Osteoblast (primary cell): ENCODE measurements at regions not wholly inside any gene's neighbourhood (a gene's known extent, or its start where the extent isn't known, plus 50 kb on each side); places are given as distances from the start of the nearest gene placed in this dataset.
A peak's percentile ranks its signal among the peaks of the same experiment; 100 is the strongest.
"Not testable (repeated sequence)": the region's sequence is repeated elsewhere in the genome, so short reads cannot be mapped to it uniquely, and the experiment has no call there.

Source experiments
- DNase-seq: peaks from one replicate; pipeline ENCODE4 v3.0.0; 2011; ENCODE audit warnings: low spot score, mixed read lengths; ENCODE audit not compliant: insufficient read length; ENCODE audit errors: missing footprints
- H2AFZ ChIP-seq: 2 replicates; pipeline ENCODE4 v1.6.0; 2011; ENCODE audit warnings: mild to moderate bottlenecking, low read length
- H3K27ac ChIP-seq: 2 replicates; pipeline ENCODE4 v1.5.1; 2011; ENCODE audit warnings: mild to moderate bottlenecking, low read depth, low read length, moderate library complexity
- H3K27me3 ChIP-seq: 2 replicates; pipeline ENCODE4 v1.6.0; 2012; ENCODE audit warnings: mild to moderate bottlenecking, control low read depth, inconsistent platforms, low read length, moderate library complexity; ENCODE audit not compliant: insufficient read depth
- H3K36me3 ChIP-seq: 2 replicates; pipeline ENCODE4 v1.5.1; 2011; ENCODE audit warnings: mild to moderate bottlenecking, low read length, control low read depth, moderate library complexity; ENCODE audit not compliant: insufficient read depth
- H3K4me1 ChIP-seq: 2 replicates; pipeline ENCODE4 v1.5.1; 2011; ENCODE audit warnings: mild to moderate bottlenecking, low read length, control low read depth, moderate library complexity; ENCODE audit not compliant: insufficient read depth
- H3K4me2 ChIP-seq: 2 replicates; pipeline ENCODE4 v1.6.0; 2011; ENCODE audit warnings: mild to moderate bottlenecking, low read length; ENCODE audit not compliant: insufficient read depth
- H3K4me3 ChIP-seq: fragments of 200-600 bp; sonication (generic); 3 replicates; pipeline ENCODE4 v1.5.1; 2012; ENCODE audit warnings: mild to moderate bottlenecking, low read length, inconsistent platforms; ENCODE audit not compliant: insufficient read depth
- H3K79me2 ChIP-seq: 2 replicates; pipeline ENCODE4 v1.6.0; 2012; ENCODE audit warnings: mild to moderate bottlenecking, low read length, control low read depth, inconsistent platforms; ENCODE audit not compliant: insufficient read depth
- H3K9me3 ChIP-seq: 2 replicates; pipeline ENCODE4 v1.5.1; 2011; ENCODE audit warnings: low read depth, low read length, control low read depth
- H4K20me1 ChIP-seq: 2 replicates; pipeline ENCODE4 v1.6.0; 2012; ENCODE audit warnings: mild to moderate bottlenecking, low read length, control low read depth; ENCODE audit not compliant: insufficient read depth
- TF ChIP-seq, protein P1 (sequence below): IDR thresholded peaks from 2 replicates; pipeline ENCODE4 v1.5.1; 2011; ENCODE audit warnings: mild to moderate bottlenecking, low read depth, low read length, moderate library complexity; ENCODE audit errors: extremely low read depth

DNA sequence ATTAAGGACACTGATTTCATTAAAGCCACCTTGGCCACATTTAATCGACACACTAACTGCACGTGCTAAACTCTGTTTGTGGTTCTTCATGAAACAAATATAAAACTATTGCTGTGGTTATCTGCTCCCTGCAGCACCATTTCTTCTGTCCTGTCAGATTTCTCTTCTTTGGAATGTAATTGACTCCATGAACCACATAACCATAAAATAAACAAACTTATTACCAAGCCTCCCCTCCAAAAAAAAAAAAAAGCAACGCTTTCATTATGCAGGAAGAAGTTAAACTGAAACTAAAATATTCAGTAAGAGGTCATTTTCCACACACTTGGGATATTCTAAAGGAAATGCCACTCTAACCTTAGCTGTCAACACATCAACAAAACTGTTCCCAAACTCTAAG lies 319.1 kb upstream of the NT5E start:
- Histone ChIP-seq H3K27ac (no peak overlapping the region), H3K79me2 (no peaks in the 10 kb centered on the region), H3K4me2 (peak overlapping the region; percentile 47), H2AFZ (peak overlapping the region; percentile 16), H3K36me3 (no peaks in the 10 kb centered on the region), H3K27me3 (no peaks in the 10 kb centered on the region), H3K4me3 (no peak overlapping the region), H3K9me3 (no peaks in the 10 kb centered on the region), H3K4me1 (peaks cover 74% of the 10 kb centered on the region), H4K20me1 (no peaks in the 10 kb centered on the region)
- TF ChIP-seq, protein P1, sequence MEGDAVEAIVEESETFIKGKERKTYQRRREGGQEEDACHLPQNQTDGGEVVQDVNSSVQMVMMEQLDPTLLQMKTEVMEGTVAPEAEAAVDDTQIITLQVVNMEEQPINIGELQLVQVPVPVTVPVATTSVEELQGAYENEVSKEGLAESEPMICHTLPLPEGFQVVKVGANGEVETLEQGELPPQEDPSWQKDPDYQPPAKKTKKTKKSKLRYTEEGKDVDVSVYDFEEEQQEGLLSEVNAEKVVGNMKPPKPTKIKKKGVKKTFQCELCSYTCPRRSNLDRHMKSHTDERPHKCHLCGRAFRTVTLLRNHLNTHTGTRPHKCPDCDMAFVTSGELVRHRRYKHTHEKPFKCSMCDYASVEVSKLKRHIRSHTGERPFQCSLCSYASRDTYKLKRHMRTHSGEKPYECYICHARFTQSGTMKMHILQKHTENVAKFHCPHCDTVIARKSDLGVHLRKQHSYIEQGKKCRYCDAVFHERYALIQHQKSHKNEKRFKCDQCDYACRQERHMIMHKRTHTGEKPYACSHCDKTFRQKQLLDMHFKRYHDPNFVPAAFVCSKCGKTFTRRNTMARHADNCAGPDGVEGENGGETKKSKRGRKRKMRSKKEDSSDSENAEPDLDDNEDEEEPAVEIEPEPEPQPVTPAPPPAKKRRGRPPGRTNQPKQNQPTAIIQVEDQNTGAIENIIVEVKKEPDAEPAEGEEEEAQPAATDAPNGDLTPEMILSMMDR = no peak
- DNase-seq = no peak

DNA sequence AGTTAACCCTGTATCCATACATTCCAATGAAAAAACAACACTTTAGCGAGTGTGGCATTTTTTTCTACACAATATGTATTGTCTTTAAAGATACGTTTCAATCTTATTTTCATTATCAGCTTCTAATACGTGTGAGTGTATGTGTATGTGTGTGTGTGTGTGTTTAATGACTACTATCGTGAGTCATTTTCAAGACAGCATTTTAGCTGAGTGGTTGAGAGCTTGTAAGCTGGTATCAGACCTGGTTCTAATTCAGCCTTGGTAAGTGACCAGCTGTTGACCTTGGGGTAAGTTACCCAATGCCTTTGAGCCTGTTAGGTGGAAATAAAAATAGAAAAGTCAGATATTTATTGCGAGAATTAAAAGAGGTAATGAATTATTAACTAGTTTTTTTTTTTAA lies 320.0 kb upstream of the NT5E start:
- Histone ChIP-seq H3K4me2 (peak overlapping the region; percentile 3), H3K27me3 (no peaks in the 10 kb centered on the region), H3K79me2 (no peaks in the 10 kb centered on the region), H3K36me3 (no peaks in the 10 kb centered on the region), H3K27ac (no peak overlapping the region), H3K4me1 (peaks cover 74% of the 10 kb centered on the region), H2AFZ (no peak overlapping the region), H4K20me1 (no peaks in the 10 kb centered on the region), H3K4me3 (no peak overlapping the region), H3K9me3 (no peaks in the 10 kb centered on the region)
- TF ChIP-seq, protein P1 = no peak
- no peak for DNase-seq

GRCh38 chr6:85128781-85129180 lies 321.1 kb upstream of the NT5E start:
- H3K79me2 ChIP-seq = no peaks in the 10 kb centered on the region
- peaks cover 66% of the 10 kb centered on the region for H3K4me1 ChIP-seq
- DNase-seq = no peak

DNA sequence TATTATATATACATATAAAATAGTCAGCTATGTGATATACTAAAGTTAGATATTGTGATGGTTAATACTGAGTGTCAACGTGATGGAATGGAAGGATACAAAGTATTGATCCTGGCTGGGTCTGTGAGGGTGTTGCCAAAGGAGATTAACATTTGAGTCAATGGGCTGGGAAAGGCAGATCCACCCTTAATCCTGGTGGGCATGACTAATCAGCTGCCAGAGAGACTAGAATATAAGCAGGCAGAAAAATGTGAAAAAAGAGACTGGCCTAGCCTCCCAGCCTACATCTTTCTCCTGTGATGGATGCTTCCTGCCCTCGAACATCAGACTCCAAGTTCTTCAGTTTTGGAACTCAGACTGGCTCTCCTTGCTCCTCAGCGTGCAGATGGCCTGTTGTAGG lies 321.6 kb upstream of the NT5E start:
- not testable (repeated sequence) for H3K4me2 ChIP-seq, H3K4me3 ChIP-seq, H3K79me2 ChIP-seq, H4K20me1 ChIP-seq, DNase-seq, H3K36me3 ChIP-seq, H2AFZ ChIP-seq, H3K27me3 ChIP-seq, H3K9me3 ChIP-seq
- peaks cover 62% of the 10 kb centered on the region for H3K4me1 ChIP-seq
- H3K27ac ChIP-seq = peak overlapping the region; percentile 12

More at GRCh38 chr6:85128781-85129180, 321.1 kb upstream of the NT5E start:
- Histone ChIP-seq H3K4me3 (no peak overlapping the region), H2AFZ (no peak overlapping the region), H3K36me3 (no peaks in the 10 kb centered on the region), H3K4me2 (no peak overlapping the region), H3K9me3 (no peaks in the 10 kb centered on the region), H3K27me3 (no peaks in the 10 kb centered on the region), H3K27ac (no peak overlapping the region), H4K20me1 (no peaks in the 10 kb centered on the region)
- TF ChIP-seq, protein P1 = no peak
